HG02763 (cell line): ENCODE measurements at regions not wholly inside any gene's neighbourhood (a gene's known extent, or its start where the extent isn't known, plus 50 kb on each side); places are given as distances from the start of the nearest gene placed in this dataset.
"Not testable (repeated sequence)": the region's sequence is repeated elsewhere in the genome, so short reads cannot be mapped to it uniquely, and the experiment has no call there.

ENCODE experiments used
- ATAC-seq: cut with Tn5 transposase; IDR thresholded peaks from one replicate; pipeline ENCODE4 v1.9.1; 2021; ENCODE audit warnings: mild to moderate bottlenecking, moderate library complexity; ENCODE audit not compliant: unreplicated experiment

DNA sequence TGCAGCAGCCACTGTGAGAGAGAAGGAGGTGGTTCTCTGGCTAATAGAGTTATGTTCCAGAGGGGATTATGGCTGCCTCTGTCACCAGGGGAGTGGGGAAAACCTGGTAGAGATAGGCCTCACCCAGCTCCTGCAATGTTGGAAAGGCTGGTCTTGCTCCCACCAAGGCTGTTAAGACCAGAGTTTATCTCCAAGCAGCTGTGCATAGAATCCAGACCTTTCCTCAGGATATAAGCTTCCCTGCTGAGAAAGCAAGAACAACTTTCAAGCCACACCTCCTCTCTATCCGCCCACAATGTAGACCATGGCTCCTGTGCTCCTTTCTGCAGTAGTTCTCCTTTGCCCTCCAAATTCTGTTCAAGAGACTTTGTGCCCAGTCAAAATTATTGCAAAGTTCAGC lies 1375.4 kb downstream of the REEP3 start:
- no peak for ATAC-seq

- ATAC-seq = not testable (repeated sequence)
Observed at GRCh38 chr10:64906311-64906710, 1385.1 kb downstream of the REEP3 start.

GRCh38 chr10:64924306-64924705 lies 1403.1 kb downstream of the REEP3 start:
- ATAC-seq = not testable (repeated sequence)

- no peak for ATAC-seq
Observed at GRCh38 chr10:64952042-64952441, 1430.8 kb downstream of the REEP3 start.

DNA sequence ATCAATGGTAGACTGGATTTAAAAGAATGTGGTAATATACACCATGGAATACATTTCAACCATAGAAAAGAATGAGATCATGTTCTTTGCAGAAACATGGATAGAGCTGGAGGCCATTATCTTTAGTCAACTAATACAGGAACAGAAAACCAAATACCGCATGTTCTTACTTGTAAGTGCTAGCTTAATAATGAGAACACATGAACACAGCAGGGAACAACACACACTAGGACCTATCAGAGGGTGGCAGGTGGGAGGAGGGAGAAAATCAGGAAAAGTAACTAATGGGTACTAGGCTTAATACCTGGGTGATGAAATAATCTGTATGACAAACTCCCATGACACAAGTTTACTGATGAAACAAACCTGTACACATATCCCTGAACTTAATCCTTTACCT lies 1435.2 kb downstream of the REEP3 start:
- no peak for ATAC-seq

DNA sequence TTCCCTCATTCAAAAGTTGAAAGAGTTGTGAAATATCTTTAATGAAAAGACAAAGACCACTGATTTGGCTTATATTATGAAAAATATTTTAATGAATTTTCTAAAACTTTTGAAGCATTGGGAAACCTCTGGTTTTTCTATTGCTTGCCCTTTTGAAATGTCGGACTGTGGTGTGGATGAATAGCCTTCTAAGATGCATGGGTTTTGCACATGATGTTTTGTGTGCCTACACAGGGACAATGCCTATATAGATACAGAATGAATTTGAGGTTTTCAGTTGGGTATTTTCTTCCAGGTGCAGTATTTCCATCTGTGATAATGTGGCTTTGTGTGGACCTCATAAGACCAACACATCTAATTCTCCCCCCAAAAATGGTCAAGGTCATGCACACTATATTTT lies 1437.9 kb downstream of the REEP3 start:
- no peak for ATAC-seq

DNA sequence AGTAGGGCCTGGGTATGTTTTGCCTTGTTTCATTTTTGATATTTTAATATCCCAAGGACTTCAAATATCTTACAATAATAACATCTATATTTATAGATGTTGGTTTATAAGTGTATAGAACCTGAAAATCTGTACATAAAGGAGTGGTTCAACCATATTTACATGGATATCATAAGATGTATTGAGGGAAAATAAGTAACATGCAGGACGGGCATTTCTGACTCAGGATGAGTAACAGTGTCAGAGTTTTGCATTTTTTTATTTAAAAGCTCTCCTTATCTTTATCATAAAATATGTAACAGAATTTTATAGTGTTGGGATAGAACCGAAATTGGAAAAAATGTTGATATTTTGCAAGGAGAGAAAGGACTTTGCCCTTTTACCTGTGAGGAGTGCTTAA lies 1438.7 kb downstream of the REEP3 start:
- ATAC-seq = no peak

- no peak for ATAC-seq
Observed at GRCh38 chr10:64973391-64973790, 1452.2 kb downstream of the REEP3 start.

- ATAC-seq = no peak
Observed at GRCh38 chr10:64976150-64976549, 1454.9 kb downstream of the REEP3 start.

DNA sequence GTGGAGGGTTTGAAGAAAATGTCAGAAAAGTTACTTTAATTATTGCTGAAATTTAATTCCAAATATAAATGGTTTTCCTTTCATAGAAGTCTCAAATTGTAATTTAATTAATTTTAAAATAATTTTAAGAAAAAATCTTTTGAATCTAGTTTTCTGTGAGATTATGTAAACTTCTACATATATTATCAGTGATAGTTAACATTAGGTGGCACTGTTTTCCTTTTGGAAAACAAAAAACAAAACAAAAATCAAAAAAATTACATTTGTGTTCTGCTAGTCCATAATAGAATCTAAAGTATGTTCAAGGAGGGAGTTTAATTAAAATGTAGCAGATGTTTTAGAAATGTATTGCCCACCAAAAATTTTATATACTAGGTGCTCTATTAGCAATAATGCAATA lies 1456.7 kb downstream of the REEP3 start:
- ATAC-seq = no peak

DNA sequence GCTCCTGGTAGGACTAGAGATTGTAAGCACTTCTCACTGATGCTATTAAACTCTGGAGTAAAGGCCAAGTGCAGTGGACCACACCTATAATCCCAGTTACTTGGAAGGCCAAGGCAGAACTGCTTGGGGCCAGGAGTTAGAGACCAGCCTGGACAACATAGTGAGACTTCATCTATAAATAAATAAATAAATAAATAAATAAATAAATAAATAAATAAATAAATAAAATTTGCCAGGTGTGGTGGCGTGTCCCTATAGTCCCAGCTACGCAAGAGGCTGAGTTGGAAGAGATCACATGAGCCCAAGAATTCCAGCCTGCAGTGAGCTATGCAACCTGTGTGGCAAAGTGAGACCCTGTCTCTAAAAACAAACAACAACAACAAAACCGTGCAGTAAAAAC lies 1475.7 kb downstream of the REEP3 start:
- no peak for ATAC-seq

DNA sequence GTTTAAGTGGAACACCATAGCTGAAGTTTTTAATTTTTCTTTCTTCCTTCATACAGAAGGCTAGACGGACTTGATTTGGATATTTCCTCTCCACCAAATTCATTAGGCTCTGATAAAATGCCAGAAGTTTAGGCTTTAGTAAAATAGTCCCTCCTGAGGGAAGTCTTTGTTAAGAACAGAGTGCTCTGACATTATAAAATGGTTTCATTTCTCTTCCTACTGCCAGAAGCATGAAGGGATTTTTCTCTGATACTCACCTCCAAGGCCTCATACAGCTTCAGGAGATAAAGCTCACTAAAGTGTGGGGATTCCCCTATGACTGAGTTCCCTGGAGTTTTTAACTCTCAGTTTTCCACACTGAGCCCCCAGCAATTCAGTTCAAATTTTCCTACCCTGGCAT lies 1489.6 kb downstream of the REEP3 start:
- no peak for ATAC-seq

DNA sequence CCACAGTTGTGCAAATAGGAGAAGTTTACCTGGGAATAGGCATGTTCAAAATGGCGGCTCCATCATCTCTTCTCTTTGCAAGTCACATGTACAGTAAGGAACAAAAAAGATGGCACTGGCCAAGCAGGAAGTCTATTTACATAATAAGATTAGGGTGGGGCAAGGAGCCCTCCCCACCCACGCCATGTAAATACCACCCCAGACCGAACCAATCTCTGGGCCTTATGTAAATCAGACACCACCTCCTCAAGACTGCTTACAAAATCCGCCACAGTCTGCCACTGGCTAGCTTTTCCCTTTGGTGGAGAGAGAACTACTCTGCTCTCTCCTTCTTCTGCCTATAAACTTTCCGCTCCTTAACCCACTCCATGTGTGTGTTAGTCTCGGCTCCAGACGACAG lies 1496.3 kb downstream of the REEP3 start:
- ATAC-seq = no peak

DNA sequence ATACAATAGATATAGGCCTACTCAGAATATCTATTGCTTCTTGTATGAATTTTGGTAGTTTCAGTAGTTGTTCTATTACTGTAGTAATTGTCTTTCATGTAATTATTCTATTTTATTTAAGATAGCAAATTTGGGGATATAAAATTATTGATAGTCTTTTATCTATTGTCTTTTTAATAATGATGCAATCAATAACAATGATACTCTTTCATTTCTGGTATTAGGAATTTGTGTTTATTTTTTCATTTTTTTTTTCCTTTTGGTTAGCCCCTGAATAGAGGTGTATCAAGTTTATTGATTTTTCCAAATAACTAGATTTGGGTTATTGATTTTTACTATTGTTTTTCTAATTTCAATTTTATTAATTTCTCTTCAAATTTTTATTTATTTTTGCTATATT lies 1503.7 kb downstream of the REEP3 start:
- ATAC-seq = no peak

DNA sequence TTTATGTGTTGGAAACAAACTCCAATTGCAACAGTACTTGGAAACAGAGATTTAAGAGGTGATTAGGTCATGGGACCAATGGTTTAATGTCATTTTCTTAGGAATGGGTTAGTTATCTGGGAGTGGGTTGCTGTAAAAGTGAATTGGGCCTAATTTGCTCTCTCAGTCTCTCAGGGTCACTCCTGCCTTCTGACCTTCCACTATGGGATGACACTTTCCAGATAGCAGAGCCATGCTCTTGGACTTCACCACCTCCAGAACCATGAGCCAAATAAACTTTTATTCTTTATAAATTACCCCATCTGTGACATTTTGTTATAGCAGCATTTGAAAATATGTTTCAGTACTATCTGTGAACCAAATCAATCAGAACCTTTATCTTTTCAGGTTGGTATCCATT lies 1509.1 kb downstream of the REEP3 start:
- no peak for ATAC-seq

GRCh38 chr10:65032867-65033769 lies 1511.9 kb downstream of the REEP3 start:
- no peak for ATAC-seq

DNA sequence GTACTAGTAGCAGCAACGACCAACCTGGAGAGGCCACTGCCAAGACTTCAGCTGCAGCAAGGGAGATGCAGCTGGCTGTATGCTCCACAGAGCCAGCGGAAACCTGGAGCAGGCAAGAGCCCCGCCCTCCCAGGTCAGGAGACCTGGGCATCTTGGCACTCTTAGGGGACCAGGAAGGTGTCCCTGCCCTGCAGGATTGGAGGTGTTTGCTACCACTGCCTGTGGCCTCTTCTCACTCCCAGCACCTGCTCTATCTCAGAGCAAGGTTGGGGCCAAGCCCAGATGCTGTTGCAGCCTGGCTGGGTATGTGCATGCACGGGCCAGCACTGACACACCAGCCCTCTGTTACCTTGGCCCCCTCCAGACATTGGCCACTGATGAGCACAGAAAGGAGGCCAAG lies 1512.8 kb downstream of the REEP3 start:
- no peak for ATAC-seq

DNA sequence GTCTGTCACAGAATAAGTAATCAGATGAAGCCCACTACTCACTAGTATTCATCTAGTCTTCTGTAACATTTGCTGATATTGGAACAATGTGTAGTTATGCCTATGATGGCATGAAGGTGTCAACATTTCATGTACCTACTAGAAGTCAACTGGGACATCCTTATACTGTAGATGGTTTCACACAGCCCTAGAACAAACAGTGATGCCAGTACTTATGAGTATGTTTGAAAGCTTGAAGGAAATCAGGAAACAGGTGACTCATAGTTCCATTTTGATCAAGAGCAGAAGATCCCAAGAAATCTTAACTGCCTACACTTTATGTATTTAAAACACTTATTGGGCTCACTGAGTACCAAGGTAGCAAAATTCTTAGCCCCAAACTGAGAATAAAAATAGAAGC lies 1519.6 kb downstream of the REEP3 start:
- ATAC-seq = no peak

- ATAC-seq = no peak
Observed at GRCh38 chr10:65041307-65041706, 1520.1 kb downstream of the REEP3 start.

GRCh38 chr10:65042496-65042895 lies 1521.3 kb downstream of the REEP3 start:
- no peak for ATAC-seq

DNA sequence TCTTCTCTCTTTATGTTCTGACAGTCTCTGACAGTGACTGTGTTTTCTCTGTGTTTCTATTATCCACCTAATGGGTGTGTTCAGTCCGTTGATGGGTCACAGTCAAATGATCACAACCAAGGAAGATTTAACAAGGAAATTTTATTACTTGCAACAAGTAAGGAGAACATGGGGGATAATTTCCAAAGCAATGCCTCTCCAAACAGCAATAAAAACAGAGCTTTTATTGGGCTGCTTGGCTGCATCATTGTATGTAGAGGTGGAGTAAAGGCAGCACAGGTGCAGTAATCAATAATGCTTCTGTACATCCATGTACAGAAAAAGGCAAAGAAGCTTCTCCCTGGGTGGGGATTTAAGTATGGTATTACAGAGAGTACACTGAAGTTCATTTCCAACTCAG lies 1525.6 kb downstream of the REEP3 start:
- no peak for ATAC-seq

GRCh38 chr10:65052111-65052510 lies 1530.9 kb downstream of the REEP3 start:
- not testable (repeated sequence) for ATAC-seq

DNA sequence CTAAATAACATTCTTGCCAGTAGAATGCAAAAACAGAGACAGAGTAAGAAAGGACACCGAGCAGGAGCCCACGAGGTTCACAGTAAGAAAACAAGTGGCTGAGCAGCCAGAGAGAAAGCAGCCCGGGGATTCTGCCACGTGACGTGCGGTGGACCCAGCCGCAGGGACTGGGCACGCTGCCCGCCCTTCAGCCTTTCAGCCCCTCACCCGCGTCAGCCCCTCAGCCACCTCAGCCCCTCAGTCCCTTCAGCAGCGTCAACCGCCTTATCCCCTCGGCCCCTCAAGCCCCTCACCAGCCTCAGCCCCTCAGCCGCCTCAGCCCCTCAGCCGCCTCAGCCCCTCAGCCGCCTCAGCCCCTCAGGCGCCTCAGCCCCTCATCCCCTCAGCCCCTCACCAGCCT lies 1532.2 kb downstream of the REEP3 start:
- ATAC-seq = not testable (repeated sequence)
